Uterus (tissue), 3 donors: ENCODE measurements at regions not wholly inside any gene's neighbourhood (a gene's known extent, or its start where the extent isn't known, plus 50 kb on each side); places are given as distances from the start of the nearest gene placed in this dataset.

Source experiments
- DNase-seq, 2 donors: peaks; one replicate each; pipeline ENCODE4 v3.0.0-alpha.2; 2019 to 2020
- H3K27ac ChIP-seq, 2 donors: fragments of 200-600 bp; sonication (generic); 1 replicate in 1 of 2; 2 replicates in 1 of 2; pipeline ENCODE4 v1.5.1; 2016 to 2018
- H3K27me3 ChIP-seq, 2 donors: fragments of 200-600 bp; sonication (generic); one replicate each; pipeline ENCODE4 v1.5.1; 2018 to 2019; ENCODE audit warnings: control low read depth in 1 of 2
- H3K36me3 ChIP-seq, 2 donors: fragments of 200-600 bp; sonication (generic); one replicate each; pipeline ENCODE4 v1.5.1; 2019; ENCODE audit warnings: control low read depth in 1 of 2
- H3K4me1 ChIP-seq, 2 donors: fragments of 200-600 bp; sonication (generic); one replicate each; pipeline ENCODE4 v1.5.1; 2018 to 2019; ENCODE audit warnings: control low read depth in 1 of 2
- H3K4me3 ChIP-seq, 2 donors: fragments of 200-600 bp; sonication (generic); 1 replicate in 1 of 2; 2 replicates in 1 of 2; pipeline ENCODE4 v1.5.1; 2018 to 2019; ENCODE audit warnings: mild to moderate bottlenecking in 1 of 2
- H3K9me3 ChIP-seq, 2 donors: fragments of 200-600 bp; sonication (generic); one replicate each; pipeline ENCODE4 v1.5.1; 2019; ENCODE audit warnings: control low read depth in 1 of 2
- POLR2A ChIP-seq, 2 donors: fragments of 450-650 bp; IDR thresholded peaks; one replicate each; pipeline ENCODE4 v1.6.1; 2016; ENCODE audit warnings: antibody characterized with exemption in 2 of 2, mild to moderate bottlenecking in 1 of 2, moderate library complexity in 1 of 2
- intact Hi-C: fragments of 100-400 bp; cut with DNase I; formaldehyde crosslinking; loops from one replicate; pipeline ENCODE4 v1.15.1; 2023; ENCODE audit warnings: low total_unique reads
- TF ChIP-seq, protein P1 (sequence below), 4 experiments: fragments of 200-600 bp in 2 of 4; fragments of 450-650 bp in 2 of 4; sonication (generic) in 2 of 4; IDR thresholded peaks; one replicate each; pipeline ENCODE4 v1.5.1; 2016 to 2019; ENCODE audit warnings: antibody characterized with exemption in 4 of 4, mild to moderate bottlenecking in 2 of 4, moderate library complexity in 1 of 4
- donor health status: DM: yes; HTN: yes; CAD: no.

DNA sequence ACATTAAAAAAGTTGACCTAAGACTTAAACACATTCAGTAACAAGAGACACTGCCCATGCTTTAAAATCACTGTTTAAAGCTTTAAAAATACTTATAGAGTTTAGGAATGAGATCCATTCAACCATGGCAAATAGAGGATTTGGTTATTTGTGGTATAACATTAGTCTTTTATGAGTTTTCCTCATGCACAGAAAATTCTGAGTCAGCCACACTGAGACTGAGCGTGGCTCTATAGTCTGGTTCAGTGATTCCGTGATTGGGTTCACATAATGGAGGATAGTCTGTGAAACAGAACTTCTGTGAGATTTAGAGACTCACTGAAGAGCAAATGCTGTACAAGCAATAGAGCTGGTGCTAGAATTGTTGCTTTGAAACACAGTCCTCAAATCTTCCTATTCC, 1502.4 kb upstream of the PIK3C3 start:
- intact Hi-C loops = no loop called here
- H3K27ac ChIP-seq = no peak overlapping the region

DNA sequence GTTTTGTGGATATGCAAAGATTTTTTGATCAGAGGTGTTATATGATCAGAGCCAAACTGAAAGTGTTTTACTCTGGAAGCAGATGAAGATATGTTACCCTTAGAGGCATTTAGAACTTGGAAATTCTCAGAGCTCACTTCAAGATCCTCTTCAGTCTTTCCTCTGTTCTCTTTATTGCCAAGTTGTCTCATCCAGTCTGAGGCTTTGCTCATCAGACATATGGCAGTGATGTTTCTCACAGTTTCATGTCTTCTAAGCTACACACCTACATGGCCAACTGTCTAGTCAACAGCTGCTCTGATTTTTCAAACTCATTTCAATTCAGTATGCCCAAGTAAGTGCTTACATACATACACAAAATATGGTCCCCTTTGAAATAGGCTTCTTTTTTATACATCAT, 1504.3 kb upstream of the PIK3C3 start:
- Histone ChIP-seq H3K9me3 (no peaks in the 10 kb centered on the region), H3K27ac (no peak overlapping the region), H3K36me3 (no peaks in the 10 kb centered on the region), H3K4me3 (no peak overlapping the region), H3K4me1 (no peaks in the 10 kb centered on the region), H3K27me3 (no peaks in the 10 kb centered on the region)
- no peak for DNase-seq
- intact Hi-C loops = no loop called here
- no peak for TF ChIP-seq POLR2A (IDR thresholded peaks at IDR 0.05)
- TF ChIP-seq, protein P1, sequence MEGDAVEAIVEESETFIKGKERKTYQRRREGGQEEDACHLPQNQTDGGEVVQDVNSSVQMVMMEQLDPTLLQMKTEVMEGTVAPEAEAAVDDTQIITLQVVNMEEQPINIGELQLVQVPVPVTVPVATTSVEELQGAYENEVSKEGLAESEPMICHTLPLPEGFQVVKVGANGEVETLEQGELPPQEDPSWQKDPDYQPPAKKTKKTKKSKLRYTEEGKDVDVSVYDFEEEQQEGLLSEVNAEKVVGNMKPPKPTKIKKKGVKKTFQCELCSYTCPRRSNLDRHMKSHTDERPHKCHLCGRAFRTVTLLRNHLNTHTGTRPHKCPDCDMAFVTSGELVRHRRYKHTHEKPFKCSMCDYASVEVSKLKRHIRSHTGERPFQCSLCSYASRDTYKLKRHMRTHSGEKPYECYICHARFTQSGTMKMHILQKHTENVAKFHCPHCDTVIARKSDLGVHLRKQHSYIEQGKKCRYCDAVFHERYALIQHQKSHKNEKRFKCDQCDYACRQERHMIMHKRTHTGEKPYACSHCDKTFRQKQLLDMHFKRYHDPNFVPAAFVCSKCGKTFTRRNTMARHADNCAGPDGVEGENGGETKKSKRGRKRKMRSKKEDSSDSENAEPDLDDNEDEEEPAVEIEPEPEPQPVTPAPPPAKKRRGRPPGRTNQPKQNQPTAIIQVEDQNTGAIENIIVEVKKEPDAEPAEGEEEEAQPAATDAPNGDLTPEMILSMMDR (IDR thresholded peaks at IDR 0.05) = no peak

More for the DNA sequence above, 1502.4 kb upstream of the PIK3C3 start:
- H3K36me3 ChIP-seq = no peaks in the 10 kb centered on the region
- H3K9me3 ChIP-seq = no peaks in the 10 kb centered on the region
- H3K4me1 ChIP-seq = no peaks in the 10 kb centered on the region
- H3K4me3 ChIP-seq = no peak overlapping the region
- H3K27me3 ChIP-seq = no peaks in the 10 kb centered on the region
- no peak for DNase-seq
- TF ChIP-seq, protein P1 (IDR thresholded peaks at IDR 0.05) = no peak
- TF ChIP-seq POLR2A (IDR thresholded peaks at IDR 0.05) = no peak

DNA sequence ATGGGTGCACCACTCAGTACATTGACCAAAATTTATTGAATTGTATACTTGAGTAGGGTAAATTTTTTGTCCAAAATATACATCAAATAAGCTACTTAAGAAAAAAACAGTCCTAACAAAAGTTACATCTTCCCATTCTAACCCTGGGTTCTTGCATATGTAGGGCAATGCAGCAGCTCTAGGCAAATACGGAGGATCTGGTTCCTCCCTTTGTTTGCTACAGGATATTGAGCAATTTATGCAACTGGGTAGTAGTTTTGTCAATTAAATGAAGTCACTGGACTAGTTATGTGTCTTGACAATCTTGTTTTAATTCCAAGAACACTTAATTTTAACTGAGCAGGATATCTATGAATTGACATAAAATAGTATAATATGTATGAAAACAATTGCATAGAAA, 1507.2 kb upstream of the PIK3C3 start:
- Histone ChIP-seq H3K4me1 (no peaks in the 10 kb centered on the region), H3K4me3 (no peak overlapping the region), H3K27ac (no peak overlapping the region), H3K27me3 (peaks cover 0 to 2% of the 10 kb centered on the region in 2 donors), H3K36me3 (no peaks in the 10 kb centered on the region), H3K9me3 (no peaks in the 10 kb centered on the region)
- TF ChIP-seq, protein P1 (IDR thresholded peaks at IDR 0.05) = no peak
- no peak for TF ChIP-seq POLR2A (IDR thresholded peaks at IDR 0.05)
- no peak for DNase-seq
- intact Hi-C loops = no loop called here

DNA sequence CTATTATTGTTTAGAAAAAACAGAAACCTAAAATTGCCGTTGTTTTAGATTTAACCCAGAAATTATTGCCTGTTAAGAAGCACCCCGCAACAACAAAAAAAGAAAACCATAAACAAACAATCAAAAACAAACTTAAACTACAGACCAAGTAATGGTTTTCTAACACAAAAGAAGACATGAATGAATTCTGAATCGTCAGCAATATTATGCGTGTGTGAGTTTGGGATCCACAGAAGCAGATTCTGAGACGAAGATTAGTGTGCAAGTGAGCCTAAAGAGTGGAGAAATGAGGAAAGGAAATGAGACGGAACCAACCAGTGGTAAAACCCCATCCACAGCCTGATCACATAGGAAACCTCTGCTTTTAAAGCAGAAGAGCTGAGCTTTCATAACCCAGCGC, 1514.9 kb upstream of the PIK3C3 start:
- no peaks in the 10 kb centered on the region for H3K4me1 ChIP-seq
- TF ChIP-seq, protein P1 (IDR thresholded peaks at IDR 0.05) = no peak
- TF ChIP-seq POLR2A (IDR thresholded peaks at IDR 0.05) = no peak
- intact Hi-C loops = no loop called here
- no peak for DNase-seq
- no peaks in the 10 kb centered on the region for H3K36me3 ChIP-seq
- H3K27me3 ChIP-seq = peaks cover 0 to 4% of the 10 kb centered on the region in 2 donors
- no peaks in the 10 kb centered on the region for H3K9me3 ChIP-seq
- H3K4me3 ChIP-seq = no peak overlapping the region
- no peak overlapping the region for H3K27ac ChIP-seq

DNA sequence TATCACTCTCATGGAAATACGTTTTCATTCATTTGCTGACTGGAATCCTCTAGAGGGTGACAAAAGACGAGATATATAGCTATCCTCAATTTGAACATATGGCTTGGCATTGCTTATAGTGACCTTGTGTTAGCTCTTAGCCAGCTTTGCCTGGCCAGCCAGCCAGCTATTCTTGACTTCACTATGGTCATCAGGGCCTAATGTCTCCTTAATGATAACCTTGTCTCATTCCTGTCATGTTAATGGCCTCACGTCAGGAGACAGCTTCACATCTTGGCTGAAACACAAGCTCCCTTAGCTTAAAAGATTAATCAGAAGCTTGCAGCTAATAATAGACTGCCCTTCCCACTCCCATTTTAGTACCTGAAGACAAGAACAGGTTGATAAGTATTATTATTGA, 1517.5 kb upstream of the PIK3C3 start:
- no peaks in the 10 kb centered on the region for H3K27me3 ChIP-seq
- TF ChIP-seq, protein P1 (IDR thresholded peaks at IDR 0.05) = no peak
- no peak for TF ChIP-seq POLR2A (IDR thresholded peaks at IDR 0.05)

More for the DNA sequence above, 1517.5 kb upstream of the PIK3C3 start:
- intact Hi-C loops = no loop called here
- no peak for DNase-seq
- H3K9me3 ChIP-seq = no peaks in the 10 kb centered on the region
- no peaks in the 10 kb centered on the region for H3K4me1 ChIP-seq
- H3K36me3 ChIP-seq = no peaks in the 10 kb centered on the region
- no peak overlapping the region for H3K4me3 ChIP-seq
- no peak overlapping the region for H3K27ac ChIP-seq
